Brain microvascular endothelial cell (primary cell): ENCODE measurements at regions not wholly inside any gene's neighbourhood (a gene's known extent, or its start where the extent isn't known, plus 50 kb on each side); places are given as distances from the start of the nearest gene placed in this dataset.
A peak's percentile ranks its signal among the peaks of the same experiment; 100 is the strongest.

Experiments used
- DNase-seq: peaks from one replicate; pipeline ENCODE4 v3.0.0-alpha.2; 2020
- H3K27ac ChIP-seq: fragments of 250-450 bp; sonication (Bioruptor Pico); 2 replicates; pipeline ENCODE4 v1.5.1; 2020; ENCODE audit warnings: mild to moderate bottlenecking, moderate library complexity
- H3K27me3 ChIP-seq: fragments of 250-450 bp; sonication (Bioruptor Pico); replicated peaks from 2 replicates; pipeline ENCODE4 v1.5.1; 2020; ENCODE audit warnings: mild to moderate bottlenecking
- H3K36me3 ChIP-seq: fragments of 250-450 bp; sonication (Bioruptor Pico); replicated peaks from 2 replicates; pipeline ENCODE4 v1.5.1; 2020; ENCODE audit warnings: mild to moderate bottlenecking
- H3K4me3 ChIP-seq: 2 replicates; pipeline ENCODE4 v1.5.1; 2011; ENCODE audit warnings: low read depth, mild to moderate bottlenecking, control low read depth, low read length, moderate library complexity
- CTCF ChIP-seq: IDR thresholded peaks from 2 replicates; pipeline ENCODE4 v1.5.1; 2011; ENCODE audit warnings: low read depth, mild to moderate bottlenecking, moderate library complexity, low read length, control low read depth, inconsistent platforms; ENCODE audit errors: missing control alignments
- in situ Hi-C: cut with HindIII; loops from 2 replicates; pipeline ENCODE4 v1.10.0; 2017; ENCODE audit warnings: low sequenced_read_pairs, low pct_ligation_motif_present

GRCh38 chr3:66606126-66606525 lies 105.3 kb upstream of the LRIG1 start:
- H3K27ac ChIP-seq = no peak overlapping the region
- H3K27me3 ChIP-seq = no peaks in the 10 kb centered on the region
- H3K36me3 ChIP-seq = no peaks in the 10 kb centered on the region
- no peak overlapping the region for H3K4me3 ChIP-seq
- no peak for TF ChIP-seq CTCF
- in situ Hi-C loops = no loop called here
- DNase-seq = no peak

GRCh38 chr3:66606868-66607267 lies 106.0 kb upstream of the LRIG1 start:
- no peak for DNase-seq
- Histone ChIP-seq H3K4me3 (no peak overlapping the region), H3K27ac (no peak overlapping the region), H3K36me3 (no peaks in the 10 kb centered on the region), H3K27me3 (no peaks in the 10 kb centered on the region)
- in situ Hi-C loops = no loop called here
- no peak for TF ChIP-seq CTCF

DNA sequence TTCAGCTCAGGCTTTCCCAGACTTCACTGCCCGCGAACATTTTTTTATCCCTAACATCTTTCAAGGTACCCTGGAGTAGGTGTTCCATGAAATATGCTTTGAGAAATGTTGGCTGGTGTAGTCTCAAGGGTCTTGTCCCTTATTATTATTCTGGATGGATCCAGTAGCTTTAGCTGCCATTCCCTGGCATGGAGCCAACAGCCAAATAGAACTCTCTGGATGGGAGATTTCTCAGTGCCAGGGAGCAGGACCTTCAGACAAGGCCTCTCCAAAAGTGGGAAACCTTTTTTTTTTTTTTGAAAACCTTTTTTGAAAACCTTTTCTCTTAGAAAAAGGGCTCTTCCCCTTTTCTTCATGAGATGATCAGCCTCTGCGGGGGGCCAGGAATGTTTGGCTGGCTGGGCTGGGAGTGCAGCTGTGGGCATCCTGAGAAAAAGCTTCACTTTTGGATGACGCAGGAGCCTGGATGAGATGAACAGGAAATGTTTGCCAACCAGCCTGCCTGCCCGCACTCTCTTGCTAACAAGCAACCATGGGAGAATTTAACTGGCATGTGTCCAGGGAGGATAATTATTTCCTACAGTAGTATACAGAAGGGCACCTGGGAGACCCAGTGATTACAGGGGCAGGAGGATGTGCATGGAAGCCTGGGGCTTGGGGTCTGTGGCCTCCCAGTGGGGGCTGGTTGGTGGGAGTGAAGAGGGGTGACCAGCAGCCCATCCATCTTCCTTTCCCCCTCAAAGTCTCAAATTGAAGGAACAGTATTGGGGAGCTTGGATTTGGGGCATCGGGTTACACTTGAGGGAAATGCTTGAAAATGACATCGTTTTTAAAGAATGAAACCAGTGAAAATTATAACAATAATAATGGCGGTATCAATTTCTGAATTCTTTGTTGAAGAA lies 109.1 kb upstream of the LRIG1 start:
- no peak for TF ChIP-seq CTCF
- H3K27me3 ChIP-seq = no peaks in the 10 kb centered on the region
- in situ Hi-C loops = no loop called here
- peak overlapping the region; percentile 71 for H3K27ac ChIP-seq
- DNase-seq = peak; percentile 92
- H3K4me3 ChIP-seq = no peak overlapping the region
- no peaks in the 10 kb centered on the region for H3K36me3 ChIP-seq

DNA sequence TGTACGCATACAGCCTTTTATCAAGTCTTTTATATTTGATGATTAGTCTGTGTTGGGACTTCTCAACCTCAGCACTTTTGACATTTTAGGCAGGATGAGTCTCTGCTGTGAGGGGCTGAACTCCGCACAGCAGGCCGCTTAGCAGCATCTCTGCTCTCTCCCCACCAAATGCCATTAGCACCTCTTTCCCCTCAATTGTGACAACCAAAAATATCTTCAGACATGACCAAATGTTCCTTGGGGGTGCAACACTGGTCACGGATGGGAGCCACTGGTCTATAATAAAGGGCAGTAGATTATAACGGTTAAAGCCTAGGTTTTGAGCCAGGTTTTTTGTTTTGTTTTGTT lies 109.7 kb upstream of the LRIG1 start:
- in situ Hi-C loops = no loop called here
- Histone ChIP-seq H3K36me3 (no peaks in the 10 kb centered on the region), H3K4me3 (no peak overlapping the region), H3K27ac (peak overlapping the region; percentile 71), H3K27me3 (no peaks in the 10 kb centered on the region)
- no peak for TF ChIP-seq CTCF
- DNase-seq = no peak

- Histone ChIP-seq H3K36me3 (no peaks in the 10 kb centered on the region), H3K4me3 (no peak overlapping the region), H3K27ac (no peak overlapping the region), H3K27me3 (no peaks in the 10 kb centered on the region)
- in situ Hi-C loops = no loop called here
- no peak for TF ChIP-seq CTCF
- no peak for DNase-seq
These were observed 115.0 kb upstream of the LRIG1 start for GRCh38 chr3:66615643-66616301.
